ENCODE measurements at regions not wholly inside any gene's neighbourhood (a gene's known extent, or its start where the extent isn't known, plus 50 kb on each side); places are given as distances from the start of the nearest gene placed in this dataset.
"Not testable (repeated sequence)": the region's sequence is repeated elsewhere in the genome, so short reads cannot be mapped to it uniquely, and the experiment has no call there.

- intact Hi-C loops (cut with DNase I), result no loop called here
Measured at GRCh38 chr6:86820750-86821149, 116.6 kb upstream of the HTR1E start.

DNA sequence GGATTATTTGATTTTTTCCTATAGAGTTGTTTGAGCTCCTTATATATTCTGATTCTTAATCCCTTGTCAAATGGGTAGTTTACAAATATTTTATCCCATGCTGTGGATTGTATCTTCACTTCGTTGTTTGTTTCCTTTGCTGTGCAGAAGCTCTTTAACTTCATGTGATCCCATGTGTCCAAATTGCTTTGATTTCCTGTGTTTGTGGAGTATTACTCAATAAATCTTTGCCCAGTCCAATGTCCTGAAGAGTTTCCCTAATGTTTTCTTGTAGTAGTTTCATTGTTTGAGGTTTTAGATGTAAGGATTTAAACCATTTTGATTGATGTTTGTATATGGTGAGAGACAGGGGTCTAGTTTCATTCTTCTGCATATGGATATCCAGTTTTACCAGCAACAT is 143.7 kb upstream of the HTR1E start:
- Histone ChIP-seq H3K27ac (ENCODE audit: low read length) (no peak overlapping the region), H3K4me3 (ENCODE audit: low read length) (no peak overlapping the region), H3K4me1 (ENCODE audit: control insufficient read depth, insufficient read depth, low read length) (no peaks in the 10 kb centered on the region), H3K27me3 (ENCODE audit: control insufficient read depth, insufficient read depth) (no peaks in the 10 kb centered on the region), H3K9me3 (ENCODE audit: control insufficient read depth, low read length) (no peaks in the 10 kb centered on the region)
- no peak for ATAC-seq
- no peak for DNase-seq
- WGBS, result 57% methylated on average over 1 of the region's 1 CpG
- intact Hi-C loops (cut with DNase I), result no loop called here

More at GRCh38 chr6:86820750-86821149, 116.6 kb upstream of the HTR1E start:
- Histone ChIP-seq H3K27ac (ENCODE audit: low read length) (no peak overlapping the region), H3K4me3 (ENCODE audit: low read length) (no peak overlapping the region), H3K4me1 (ENCODE audit: control insufficient read depth, insufficient read depth, low read length) (no peaks in the 10 kb centered on the region), H3K27me3 (ENCODE audit: control insufficient read depth, insufficient read depth) (no peaks in the 10 kb centered on the region), H3K9me3 (ENCODE audit: control insufficient read depth, low read length) (no peaks in the 10 kb centered on the region)
- DNase-seq, result no peak
- WGBS, result 29% methylated on average over 1 of the region's 1 CpG
- no peak for ATAC-seq

- intact Hi-C loops (cut with DNase I), result no loop called here
- H3K27me3 ChIP-seq (ENCODE audit: control insufficient read depth, insufficient read depth), result no peaks in the 10 kb centered on the region
- H3K27ac ChIP-seq (ENCODE audit: low read length), result no peak overlapping the region
- ATAC-seq (no peak), DNase-seq (no peak)
- 86% methylated on average over 1 of the region's 1 CpG for WGBS
- H3K4me3 ChIP-seq (ENCODE audit: low read length), result no peak overlapping the region
- H3K9me3 ChIP-seq (ENCODE audit: control insufficient read depth, low read length), result no peaks in the 10 kb centered on the region
- no peaks in the 10 kb centered on the region for H3K4me1 ChIP-seq (ENCODE audit: control insufficient read depth, insufficient read depth, low read length)
Measured at GRCh38 chr6:86791476-86791875, 145.9 kb upstream of the HTR1E start.

DNA sequence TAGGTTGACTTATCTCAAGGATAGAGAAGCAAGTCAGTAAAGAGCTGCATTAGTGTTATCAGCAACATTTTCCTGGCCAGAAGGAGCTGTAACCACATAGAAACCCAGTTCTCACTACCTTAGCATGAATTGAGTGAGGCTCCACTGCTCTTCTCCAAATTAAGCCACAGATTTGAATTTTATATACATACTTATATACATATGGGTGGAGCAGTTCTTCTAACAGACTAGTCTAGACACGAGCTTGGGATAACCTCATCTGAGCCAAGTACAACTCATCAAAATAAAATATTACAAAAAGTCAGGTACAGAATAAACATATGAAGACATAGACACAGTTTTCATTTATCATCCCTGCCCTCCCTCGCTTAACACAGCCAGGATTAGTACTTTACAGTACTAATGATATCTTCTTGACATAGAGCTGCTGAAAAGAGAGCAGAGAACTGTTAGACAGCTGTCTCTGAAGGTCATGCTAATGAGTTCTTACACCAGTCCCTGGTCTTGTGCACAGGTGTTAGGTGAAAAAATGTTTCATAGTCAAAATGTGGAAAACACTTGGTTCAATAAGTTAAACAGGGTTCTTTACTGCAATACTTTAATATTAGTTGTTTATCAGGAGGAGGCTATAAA is 147.4 kb upstream of the HTR1E start:
- no peaks in the 10 kb centered on the region for H3K9me3 ChIP-seq (ENCODE audit: control insufficient read depth, low read length)
- H3K27ac ChIP-seq (ENCODE audit: low read length), result no peak overlapping the region
- no peak overlapping the region for H3K4me3 ChIP-seq (ENCODE audit: low read length)
- no peaks in the 10 kb centered on the region for H3K27me3 ChIP-seq (ENCODE audit: control insufficient read depth, insufficient read depth)
- H3K4me1 ChIP-seq (ENCODE audit: control insufficient read depth, insufficient read depth, low read length), result no peaks in the 10 kb centered on the region
- 29% methylated on average over 2 of the region's 2 CpGs for WGBS
- DNase-seq, result no peak
- intact Hi-C loops (cut with DNase I), result no loop called here
- ATAC-seq, result no peak

GRCh38 chr6:86782328-86782727 is 155.0 kb upstream of the HTR1E start:
- Histone ChIP-seq H3K4me3 (ENCODE audit: low read length) (no peak overlapping the region), H3K9me3 (ENCODE audit: control insufficient read depth, low read length) (no peaks in the 10 kb centered on the region), H3K27ac (ENCODE audit: low read length) (no peak overlapping the region), H3K27me3 (ENCODE audit: control insufficient read depth, insufficient read depth) (no peaks in the 10 kb centered on the region), H3K4me1 (ENCODE audit: control insufficient read depth, insufficient read depth, low read length) (no peaks in the 10 kb centered on the region)
- intact Hi-C loops (cut with DNase I), result no loop called here
- DNase-seq (no peak), ATAC-seq (no peak)

DNA sequence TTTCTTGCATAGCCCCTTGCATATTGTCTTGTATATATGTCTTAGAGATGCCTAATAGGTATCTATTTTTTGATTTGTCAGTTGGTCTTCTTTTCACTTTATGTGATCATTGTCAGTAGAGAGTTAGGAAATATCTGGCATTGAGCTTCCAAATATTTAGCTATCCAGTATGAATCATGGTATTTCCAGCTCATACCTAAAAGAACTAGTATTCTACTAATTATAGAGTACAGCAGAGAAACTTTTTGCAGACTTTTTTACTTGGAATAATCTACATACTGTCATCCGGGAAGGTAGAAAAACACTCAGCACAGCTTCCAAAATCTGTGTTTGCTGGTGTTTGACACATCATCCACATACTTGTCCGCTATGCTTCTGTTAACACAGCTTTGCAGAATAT is 156.4 kb upstream of the HTR1E start:
- Histone ChIP-seq H3K27me3 (ENCODE audit: control insufficient read depth, insufficient read depth) (no peaks in the 10 kb centered on the region), H3K4me1 (ENCODE audit: control insufficient read depth, insufficient read depth, low read length) (no peaks in the 10 kb centered on the region), H3K4me3 (ENCODE audit: low read length) (no peak overlapping the region), H3K9me3 (ENCODE audit: control insufficient read depth, low read length) (no peaks in the 10 kb centered on the region), H3K27ac (ENCODE audit: low read length) (no peak overlapping the region)
- ATAC-seq, result no peak
- WGBS, result 70% methylated on average over 2 of the region's 2 CpGs
- no peak for DNase-seq
- intact Hi-C loops (cut with DNase I), result no loop called here

GRCh38 chr6:86775893-86776292 is 161.4 kb upstream of the HTR1E start:
- DNase-seq, result no peak
- H3K27me3 ChIP-seq (ENCODE audit: control insufficient read depth, insufficient read depth), result no peaks in the 10 kb centered on the region
- no peak overlapping the region for H3K27ac ChIP-seq (ENCODE audit: low read length)
- no peaks in the 10 kb centered on the region for H3K4me1 ChIP-seq (ENCODE audit: control insufficient read depth, insufficient read depth, low read length)
- H3K4me3 ChIP-seq (ENCODE audit: low read length), result no peak overlapping the region
- intact Hi-C loops (cut with DNase I), result no loop called here
- ATAC-seq, result no peak
- H3K9me3 ChIP-seq (ENCODE audit: control insufficient read depth, low read length), result no peaks in the 10 kb centered on the region

DNA sequence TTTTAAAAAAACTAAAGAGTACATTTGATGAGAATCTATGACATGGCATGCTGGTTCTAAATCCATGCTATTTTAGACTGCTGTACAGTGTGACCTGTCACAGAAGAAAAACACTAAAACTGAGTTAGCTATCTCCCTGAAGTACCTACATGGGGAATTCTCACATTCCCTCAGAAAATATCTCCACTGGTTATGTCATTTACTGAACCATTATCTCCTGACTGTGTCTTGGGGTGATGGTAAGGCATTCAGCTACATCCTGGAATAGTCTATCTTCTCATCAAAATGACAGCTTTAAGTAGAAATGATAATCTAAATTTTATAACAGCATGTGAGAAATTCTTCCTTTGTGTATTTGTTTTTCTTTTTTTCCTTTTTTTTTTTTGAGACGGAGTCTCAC is 172.1 kb upstream of the HTR1E start:
- Histone ChIP-seq H3K4me3 (ENCODE audit: low read length) (no peak overlapping the region), H3K27ac (ENCODE audit: low read length) (no peak overlapping the region), H3K9me3 (ENCODE audit: control insufficient read depth, low read length) (no peaks in the 10 kb centered on the region), H3K4me1 (ENCODE audit: control insufficient read depth, insufficient read depth, low read length) (no peaks in the 10 kb centered on the region), H3K27me3 (ENCODE audit: control insufficient read depth, insufficient read depth) (no peaks in the 10 kb centered on the region)
- 97% methylated on average over 1 of the region's 1 CpG for WGBS
- DNase-seq, result no peak
- no peak for ATAC-seq
- intact Hi-C loops (cut with DNase I), result no loop called here

GRCh38 chr6:86759953-86760352 is 177.4 kb upstream of the HTR1E start:
- intact Hi-C loops (cut with DNase I); ATAC-seq; H3K27ac ChIP-seq (ENCODE audit: low read length); H3K9me3 ChIP-seq (ENCODE audit: control insufficient read depth, low read length); H3K4me1 ChIP-seq (ENCODE audit: control insufficient read depth, insufficient read depth, low read length); H3K27me3 ChIP-seq (ENCODE audit: control insufficient read depth, insufficient read depth); H3K4me3 ChIP-seq (ENCODE audit: low read length); DNase-seq: not testable (repeated sequence)

GRCh38 chr6:86756640-86757229 is 180.6 kb upstream of the HTR1E start:
- no peaks in the 10 kb centered on the region for H3K9me3 ChIP-seq (ENCODE audit: control insufficient read depth, low read length)
- no peak for ATAC-seq
- DNase-seq, result no peak
- H3K4me3 ChIP-seq (ENCODE audit: low read length), result no peak overlapping the region
- H3K27me3 ChIP-seq (ENCODE audit: control insufficient read depth, insufficient read depth), result no peaks in the 10 kb centered on the region
- no peak overlapping the region for H3K27ac ChIP-seq (ENCODE audit: low read length)
- intact Hi-C loops (cut with DNase I), result no loop called here
- no peaks in the 10 kb centered on the region for H3K4me1 ChIP-seq (ENCODE audit: control insufficient read depth, insufficient read depth, low read length)
- WGBS, result 39% methylated on average over 1 of the region's 1 CpG

DNA sequence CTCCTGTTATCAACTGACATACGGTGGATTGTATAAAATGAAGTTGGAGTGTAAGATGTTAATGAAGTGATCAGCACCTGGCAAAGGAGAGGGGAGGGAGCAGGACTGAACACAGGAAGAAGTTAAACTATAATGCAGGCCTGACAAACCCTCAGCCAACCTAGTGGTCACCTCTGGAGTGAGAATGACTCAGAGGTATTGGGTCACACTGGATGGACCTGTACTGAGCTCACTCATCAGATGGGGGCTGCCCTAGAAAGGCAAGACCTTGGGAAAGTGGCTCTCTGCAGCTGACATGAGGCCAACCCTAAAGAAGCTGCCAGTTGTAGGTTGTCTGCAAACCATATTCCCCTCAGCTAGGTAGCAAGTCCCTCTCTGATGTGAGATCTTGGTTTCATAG is 193.3 kb upstream of the HTR1E start:
- intact Hi-C loops (cut with DNase I), result no loop called here
- WGBS, result 61% methylated on average over 1 of the region's 1 CpG
- DNase-seq, result no peak
- no peak overlapping the region for H3K4me3 ChIP-seq (ENCODE audit: low read length)
- ATAC-seq, result no peak
- H3K9me3 ChIP-seq (ENCODE audit: control insufficient read depth, low read length), result no peaks in the 10 kb centered on the region
- no peak overlapping the region for H3K27ac ChIP-seq (ENCODE audit: low read length)
- no peaks in the 10 kb centered on the region for H3K27me3 ChIP-seq (ENCODE audit: control insufficient read depth, insufficient read depth)
- no peaks in the 10 kb centered on the region for H3K4me1 ChIP-seq (ENCODE audit: control insufficient read depth, insufficient read depth, low read length)

GRCh38 chr6:86738078-86738477 is 199.2 kb upstream of the HTR1E start:
- Histone ChIP-seq H3K4me3 (ENCODE audit: low read length) (no peak overlapping the region), H3K9me3 (ENCODE audit: control insufficient read depth, low read length) (no peaks in the 10 kb centered on the region), H3K27ac (ENCODE audit: low read length) (no peak overlapping the region), H3K27me3 (ENCODE audit: control insufficient read depth, insufficient read depth) (no peaks in the 10 kb centered on the region), H3K4me1 (ENCODE audit: control insufficient read depth, insufficient read depth, low read length) (no peaks in the 10 kb centered on the region)
- no peak for ATAC-seq
- no peak for DNase-seq
- 85% methylated on average over 1 of the region's 1 CpG for WGBS
- intact Hi-C loops (cut with DNase I), result no loop called here

Measured in right cardiac atrium (tissue), 5 donors.